Endothelial cell of umbilical vein (primary cell): ENCODE measurements at regions not wholly inside any gene's neighbourhood (a gene's known extent, or its start where the extent isn't known, plus 50 kb on each side); places are given as distances from the start of the nearest gene placed in this dataset.

Experiments
- BruUV-seq: library from RNA; stranded (reverse); fragments of 400-500 nt; replicated peaks from 2 replicates; lab custom pipeline; 2021; lab: Mats Ljungman, UMichigan
- CTCF ChIA-PET: fragments of 300-600, 350-600 bp; sonication (Branson Sonifier 250); formaldehyde crosslinking; loops from one replicate; lab custom pipeline; 2021; ENCODE audit warnings: antibody characterized with exemption, inconsistent platforms; lab: Charles Lee
- POLR2A ChIA-PET: fragments of 300-600, 350-600 bp; sonication (Branson Sonifier 250); formaldehyde crosslinking; loops from one replicate; lab custom pipeline; 2021; ENCODE audit warnings: antibody characterized with exemption, inconsistent platforms; lab: Charles Lee
- DNase-seq: peaks from one replicate; pipeline ENCODE4 v3.0.0-alpha.2; 2011; ENCODE audit warnings: low read depth, low spot score
- FAIRE-seq: peaks from 2 replicates; lab custom pipeline; 2011; peaks lifted over from hg19 to GRCh38; lab: Jason Lieb, UNC
- H2AFZ ChIP-seq: 2 replicates; pipeline ENCODE4 v1.6.0; 2012; ENCODE audit warnings: low read depth, low read length, control low read depth, inconsistent platforms
- H3K27ac ChIP-seq: 2 replicates; pipeline ENCODE4 v1.5.1; 2011; ENCODE audit warnings: low read depth, mild to moderate bottlenecking, control low read depth, low read length, moderate library complexity; ENCODE audit not compliant: insufficient read depth
- H3K27me3 ChIP-seq, 2 experiments: 2 replicates each; pipeline versions ENCODE4 v1.6.0 to v1.6.1; 2011; ENCODE audit warnings: low read length in 2 of 2, mixed read lengths in 1 of 2; ENCODE audit not compliant: control insufficient read depth in 2 of 2, insufficient read depth in 2 of 2
- H3K36me3 ChIP-seq, 2 experiments: 2 replicates in 1 of 2; 3 replicates in 1 of 2; pipeline ENCODE4 v1.5.1; 2011; ENCODE audit warnings: low read length in 2 of 2, mild to moderate bottlenecking in 1 of 2, moderate library complexity in 1 of 2; ENCODE audit not compliant: control insufficient read depth in 2 of 2, insufficient read depth in 2 of 2; ENCODE audit errors: extremely low read depth in 1 of 2
- H3K4me1 ChIP-seq: 3 replicates; pipeline ENCODE4 v1.5.1; 2011; ENCODE audit warnings: mild to moderate bottlenecking, low read length; ENCODE audit not compliant: control insufficient read depth, insufficient read depth; ENCODE audit errors: extremely low read depth
- H3K4me2 ChIP-seq: 2 replicates; pipeline ENCODE4 v1.6.1; 2011; ENCODE audit warnings: low read length, control low read depth, mixed read lengths; ENCODE audit not compliant: insufficient read depth
- H3K4me3 ChIP-seq, 3 experiments: fragments of 200-600 bp in 1 of 3; sonication (generic), shearing (Covaris generic) in 1 of 3; replicated peaks in 1 of 3; 2 replicates each; pipeline ENCODE4 v1.5.1; 2011 to 2016; ENCODE audit warnings: control low read depth in 3 of 3, low read length in 3 of 3, mild to moderate bottlenecking in 2 of 3, inconsistent platforms in 1 of 3, low read depth in 1 of 3, moderate library complexity in 1 of 3; ENCODE audit not compliant: insufficient read depth in 1 of 3
- H3K79me2 ChIP-seq: 2 replicates; pipeline ENCODE4 v1.6.0; 2012; ENCODE audit warnings: low read length, inconsistent platforms; ENCODE audit not compliant: control insufficient read depth, insufficient read depth
- H3K9ac ChIP-seq: replicated peaks from 2 replicates; pipeline ENCODE3; 2011; ENCODE audit warnings: low read length, control low read depth; ENCODE audit not compliant: insufficient read depth; ENCODE audit errors: extremely low read depth
- H3K9me1 ChIP-seq: replicated peaks from 3 replicates; pipeline ENCODE4 v1.6.0; 2011; ENCODE audit warnings: mild to moderate bottlenecking, low read length; ENCODE audit not compliant: control insufficient read depth, insufficient read depth; ENCODE audit errors: extremely low read depth
- H3K9me3 ChIP-seq: replicated peaks from 2 replicates; pipeline ENCODE4 v1.5.1; 2012; ENCODE audit warnings: low read length, inconsistent platforms; ENCODE audit not compliant: control insufficient read depth, insufficient read depth
- H4K20me1 ChIP-seq: replicated peaks from 2 replicates; pipeline ENCODE3; 2011; ENCODE audit warnings: mild to moderate bottlenecking, low read length; ENCODE audit not compliant: control insufficient read depth, insufficient read depth; ENCODE audit errors: extremely low read depth
- EZH2 ChIP-seq: IDR thresholded peaks from 2 replicates; pipeline ENCODE4 v1.6.1; 2012; ENCODE audit warnings: borderline replicate concordance, low read depth, mild to moderate bottlenecking, moderate library complexity, low read length, inconsistent platforms; ENCODE audit not compliant: severe bottlenecking
- GATA2 ChIP-seq: IDR thresholded peaks from 2 replicates; pipeline ENCODE4 v1.7.0; 2011; ENCODE audit warnings: low read depth, mild to moderate bottlenecking, moderate library complexity, mixed read lengths, low read length; ENCODE audit not compliant: insufficient read length, insufficient read depth
- JUN ChIP-seq: IDR thresholded peaks from 2 replicates; pipeline ENCODE4 v1.6.1; 2011; ENCODE audit warnings: borderline replicate concordance, low read depth; ENCODE audit not compliant: insufficient read length, insufficient read depth
- MYC ChIP-seq: IDR thresholded peaks from one replicate; pipeline ENCODE4 v1.6.1; 2011; ENCODE audit warnings: mild to moderate bottlenecking, low read depth, low read length
- POLR2A ChIP-seq: IDR thresholded peaks from 2 replicates; pipeline ENCODE4 v1.6.1; 2012; ENCODE audit warnings: low read depth, mild to moderate bottlenecking, control low read depth, low read length
- POLR2AphosphoS5 ChIP-seq: IDR thresholded peaks from 2 replicates; pipeline ENCODE4 v1.6.1; 2012; ENCODE audit warnings: low read depth, mild to moderate bottlenecking, control low read depth, low read length, moderate library complexity; ENCODE audit not compliant: insufficient read depth
- dilution Hi-C: fragments of 300-500 bp; cut with MboI; formaldehyde crosslinking; loops from one replicate; pipeline ENCODE4 v1.15.0; 2019; ENCODE audit warnings: low sequenced_read_pairs; ENCODE audit not compliant: extremely low pct_ligation_motif_present
- intact Hi-C: fragments of 100-400 bp; cut with micrococcal nuclease; formaldehyde crosslinking; loops from one replicate; pipeline ENCODE4 v1.10.0; 2022
- TF ChIP-seq, protein P1 (sequence below): IDR thresholded peaks from 2 replicates; pipeline ENCODE4 v1.6.1; 2011; ENCODE audit not compliant: insufficient read depth, insufficient read length
- TF ChIP-seq, protein P2 (sequence below), 2 donors: IDR thresholded peaks; 1 replicate in 1 of 2; 2 replicates in 1 of 2; pipeline ENCODE4 v1.5.1; 2011; ENCODE audit warnings: low read length in 2 of 2, mild to moderate bottlenecking in 2 of 2, moderate library complexity in 2 of 2, control low read depth in 1 of 2, inconsistent platforms in 1 of 2, low read depth in 1 of 2; ENCODE audit not compliant: insufficient read depth in 1 of 2; ENCODE audit errors: extremely low read depth in 1 of 2

DNA sequence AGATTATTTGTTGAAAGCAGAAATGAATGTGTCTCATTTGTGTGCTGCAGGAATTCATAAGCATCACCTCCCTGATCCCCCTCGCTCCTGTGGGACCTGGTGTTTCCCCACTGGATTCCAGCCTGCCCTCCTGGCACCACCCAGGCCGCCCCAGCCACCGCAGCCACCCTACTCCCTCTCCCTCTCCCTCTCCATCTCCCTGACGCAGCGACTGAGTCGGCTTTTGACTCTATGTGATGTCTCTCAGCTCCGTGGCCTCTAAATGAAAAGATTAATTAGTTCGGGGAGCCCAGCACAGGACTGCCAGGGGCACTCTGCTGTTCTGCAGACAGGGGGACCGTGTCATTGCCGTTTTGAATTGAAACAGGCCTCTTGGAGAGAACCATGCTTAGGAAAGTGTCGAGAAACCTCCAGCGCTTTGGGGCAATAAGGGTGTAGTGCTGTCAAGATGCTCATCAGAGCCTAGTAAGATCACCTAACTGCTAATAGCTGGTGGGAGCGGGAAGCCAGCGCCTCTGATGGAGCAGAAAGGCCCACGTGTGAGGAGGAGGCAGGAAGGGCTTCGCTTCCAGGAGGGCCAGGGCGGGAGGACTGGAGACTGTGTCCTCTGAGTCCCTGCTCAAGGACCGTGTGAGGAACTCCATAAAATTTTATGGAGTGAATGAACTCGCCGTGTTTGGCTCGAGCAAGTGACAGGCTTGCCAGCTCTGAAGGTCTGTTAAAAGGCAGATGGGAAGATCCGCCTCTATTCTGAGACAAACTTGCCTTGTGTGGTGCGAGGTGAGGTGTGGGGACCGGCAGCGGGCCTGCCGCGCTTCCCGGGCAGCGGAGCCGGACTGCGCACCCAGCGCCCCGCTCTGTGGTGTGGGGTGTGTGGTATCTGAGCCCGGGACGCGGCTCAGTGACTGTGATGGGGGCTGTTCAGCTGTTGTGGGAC, 157.4 kb upstream of the C14orf180 start:
- ChIA-PET POLR2A (no interaction called here), CTCF (interaction anchor here (1.3 kb wide), 1 partner anchor 14 kb away, joined by 3 read pairs; no protein-coding TSS in a partner anchor)
- TF ChIP-seq MYC (no peak), JUN (no peak), EZH2 (no peak), POLR2A (no peak), GATA2 (no peak), POLR2AphosphoS5 (no peak)
- TF ChIP-seq, protein P1, sequence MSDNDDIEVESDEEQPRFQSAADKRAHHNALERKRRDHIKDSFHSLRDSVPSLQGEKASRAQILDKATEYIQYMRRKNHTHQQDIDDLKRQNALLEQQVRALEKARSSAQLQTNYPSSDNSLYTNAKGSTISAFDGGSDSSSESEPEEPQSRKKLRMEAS, result no peak
- TF ChIP-seq, protein P2, sequence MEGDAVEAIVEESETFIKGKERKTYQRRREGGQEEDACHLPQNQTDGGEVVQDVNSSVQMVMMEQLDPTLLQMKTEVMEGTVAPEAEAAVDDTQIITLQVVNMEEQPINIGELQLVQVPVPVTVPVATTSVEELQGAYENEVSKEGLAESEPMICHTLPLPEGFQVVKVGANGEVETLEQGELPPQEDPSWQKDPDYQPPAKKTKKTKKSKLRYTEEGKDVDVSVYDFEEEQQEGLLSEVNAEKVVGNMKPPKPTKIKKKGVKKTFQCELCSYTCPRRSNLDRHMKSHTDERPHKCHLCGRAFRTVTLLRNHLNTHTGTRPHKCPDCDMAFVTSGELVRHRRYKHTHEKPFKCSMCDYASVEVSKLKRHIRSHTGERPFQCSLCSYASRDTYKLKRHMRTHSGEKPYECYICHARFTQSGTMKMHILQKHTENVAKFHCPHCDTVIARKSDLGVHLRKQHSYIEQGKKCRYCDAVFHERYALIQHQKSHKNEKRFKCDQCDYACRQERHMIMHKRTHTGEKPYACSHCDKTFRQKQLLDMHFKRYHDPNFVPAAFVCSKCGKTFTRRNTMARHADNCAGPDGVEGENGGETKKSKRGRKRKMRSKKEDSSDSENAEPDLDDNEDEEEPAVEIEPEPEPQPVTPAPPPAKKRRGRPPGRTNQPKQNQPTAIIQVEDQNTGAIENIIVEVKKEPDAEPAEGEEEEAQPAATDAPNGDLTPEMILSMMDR (IDR thresholded peaks at IDR 0.05; ENCODE audit: extremely low read depth in 1 of 2, insufficient read depth in 1 of 2, low read depth in 1 of 2, low read length in 2 of 2), result no peak
- no peaks in the 10 kb centered on the region for H3K79me2 ChIP-seq
- H3K9me1 ChIP-seq, result no peaks in the 10 kb centered on the region
- H4K20me1 ChIP-seq, result no peaks in the 10 kb centered on the region
- H3K9ac ChIP-seq, result no peak overlapping the region
- H3K36me3 ChIP-seq, result no peaks in the 10 kb centered on the region
- no peaks in the 10 kb centered on the region for H3K4me1 ChIP-seq
- no peak overlapping the region for H3K27ac ChIP-seq
- H2AFZ ChIP-seq, result no peak overlapping the region
- H3K9me3 ChIP-seq, result no peaks in the 10 kb centered on the region
- no peak for DNase-seq
- H3K4me2 ChIP-seq, result no peak overlapping the region
- no peaks in the 10 kb centered on the region for H3K27me3 ChIP-seq
- intact Hi-C loops, result no loop called here
- FAIRE-seq, result no peak
- dilution Hi-C loops, result no loop called here
- H3K4me3 ChIP-seq, result no peak overlapping the region
- no TSS peak for BruUV-seq
